ENCODE measurements at regions not wholly inside any gene's neighbourhood (a gene's known extent, or its start where the extent isn't known, plus 50 kb on each side); places are given as distances from the start of the nearest gene placed in this dataset.
"Not testable (repeated sequence)": the region's sequence is repeated elsewhere in the genome, so short reads cannot be mapped to it uniquely, and the experiment has no call there.

DNA sequence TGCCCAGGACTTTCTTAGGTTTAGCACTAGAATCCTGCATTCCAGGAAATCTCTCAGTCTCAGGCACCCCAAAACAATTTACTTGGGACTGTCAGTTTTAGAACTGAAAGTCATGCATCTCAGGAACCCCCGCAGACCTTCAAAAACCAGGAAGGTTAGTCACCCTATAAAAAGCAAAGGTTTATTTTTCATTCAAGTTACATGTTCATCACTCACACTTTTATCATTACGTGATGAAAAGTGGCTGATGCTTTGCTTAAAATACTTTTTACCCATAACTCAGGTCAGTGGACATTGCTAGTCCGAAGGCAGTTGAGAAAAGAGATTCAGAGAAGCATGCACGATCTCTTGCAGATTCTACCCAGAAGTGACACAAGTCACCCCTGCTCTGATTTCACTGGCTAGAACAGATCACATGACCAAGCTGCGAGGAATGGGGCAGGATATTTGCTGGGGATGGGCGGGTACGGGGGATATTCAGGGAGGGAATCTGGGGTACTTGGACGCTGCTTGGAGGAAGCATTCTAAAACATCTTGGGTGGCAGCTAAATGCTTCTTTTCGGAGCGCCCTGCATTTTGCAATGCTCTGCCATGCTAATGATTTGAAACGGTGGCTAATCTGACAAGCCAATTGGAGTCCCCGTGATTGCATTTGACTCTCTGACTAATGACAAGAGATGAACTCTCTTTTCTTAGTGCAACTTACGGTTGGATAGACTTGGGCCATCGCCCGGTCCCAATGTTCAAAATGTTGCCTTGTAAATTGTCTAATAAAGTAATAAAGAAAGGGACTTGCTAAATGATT, 110.2 kb downstream of the MIAT start:
- intact Hi-C loops (cut with DNase I, micrococcal nuclease), result no loop called here
- ATAC-seq (no peak), DNase-seq (no peak)

DNA sequence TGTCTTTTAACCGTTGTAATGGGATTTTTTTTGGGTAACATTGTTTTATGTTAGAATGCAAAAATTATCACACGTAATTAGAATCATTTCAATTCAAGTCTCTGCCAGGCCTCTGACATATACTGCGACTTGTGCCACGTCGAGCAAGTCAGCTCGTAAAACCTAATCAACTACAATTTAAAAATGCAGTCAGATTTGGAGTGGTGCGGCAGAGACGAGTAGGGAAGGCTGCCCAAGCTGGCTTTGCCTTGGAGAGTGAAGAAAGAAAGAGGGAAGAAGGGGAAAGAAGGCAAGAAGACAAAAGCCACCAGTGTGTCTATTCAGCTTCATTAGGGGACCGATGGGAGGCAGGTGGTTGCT, 110.7 kb downstream of the MIAT start:
- DNase-seq (no peak), ATAC-seq (no peak)
- intact Hi-C loops (cut with DNase I, micrococcal nuclease), result no loop called here

DNA sequence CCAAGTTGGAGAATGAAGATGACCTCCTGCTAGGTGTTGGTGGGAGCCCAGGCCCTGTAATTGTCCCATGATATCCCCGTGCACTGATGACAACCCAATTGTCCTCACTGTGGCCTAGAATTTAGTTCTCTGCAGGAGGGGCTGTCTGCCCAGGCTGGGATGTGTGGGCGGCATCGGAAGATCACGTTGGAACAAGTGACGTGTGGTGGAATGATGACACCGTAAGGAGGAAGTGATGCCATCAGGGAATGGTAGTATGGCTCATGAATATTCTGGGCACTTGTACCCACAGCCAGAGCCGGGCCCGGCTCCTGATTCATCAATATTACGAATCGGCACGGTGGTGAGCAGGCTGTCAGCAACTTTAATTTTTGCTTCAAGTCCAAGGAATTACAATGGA, 111.6 kb downstream of the MIAT start:
- intact Hi-C loops (cut with DNase I, micrococcal nuclease), result no loop called here
- no peak for ATAC-seq
- DNase-seq, result no peak

DNA sequence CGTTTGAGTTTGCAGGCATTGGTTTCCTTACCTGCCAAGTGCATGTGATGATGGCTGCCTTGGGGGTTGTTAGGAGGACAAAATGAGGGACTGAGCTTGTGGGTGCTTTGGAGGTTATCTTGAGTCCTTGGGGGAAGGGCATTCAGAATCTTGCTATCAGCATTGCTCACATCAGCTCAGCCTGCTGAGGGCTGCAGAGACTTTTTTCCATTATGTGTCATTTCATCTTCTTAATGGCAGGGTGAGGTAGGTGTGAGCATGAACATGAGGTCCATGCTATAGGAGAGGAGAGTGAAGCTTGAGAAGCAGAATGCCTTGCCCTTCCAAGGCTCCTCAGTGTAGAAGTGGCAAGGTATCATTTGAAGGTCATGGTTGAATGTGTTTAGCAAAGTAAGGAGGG, 112.3 kb downstream of the MIAT start:
- ATAC-seq, result no peak
- intact Hi-C loops (cut with DNase I, micrococcal nuclease), result no loop called here
- DNase-seq, result no peak

DNA sequence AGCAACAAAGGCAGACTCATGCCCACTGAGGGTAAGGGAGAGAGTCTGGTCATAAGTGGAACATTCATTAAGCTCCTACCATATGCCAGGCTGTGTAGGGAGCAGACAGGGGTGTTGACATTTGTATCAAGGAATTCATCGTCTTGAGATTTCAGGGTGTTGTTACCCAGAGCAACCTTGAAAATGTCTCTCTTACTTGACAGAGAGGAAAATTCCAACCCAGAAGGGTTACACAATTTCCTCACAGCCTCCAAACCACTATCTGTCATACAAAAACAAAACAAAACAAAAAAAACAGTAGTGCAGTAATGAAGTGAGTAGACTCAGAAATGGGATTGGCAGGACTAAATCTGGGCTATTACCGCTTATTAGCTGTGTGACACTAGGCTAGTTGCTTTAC, 113.2 kb downstream of the MIAT start:
- DNase-seq (no peak), ATAC-seq (no peak)
- intact Hi-C loops (cut with DNase I, micrococcal nuclease), result no loop called here

DNA sequence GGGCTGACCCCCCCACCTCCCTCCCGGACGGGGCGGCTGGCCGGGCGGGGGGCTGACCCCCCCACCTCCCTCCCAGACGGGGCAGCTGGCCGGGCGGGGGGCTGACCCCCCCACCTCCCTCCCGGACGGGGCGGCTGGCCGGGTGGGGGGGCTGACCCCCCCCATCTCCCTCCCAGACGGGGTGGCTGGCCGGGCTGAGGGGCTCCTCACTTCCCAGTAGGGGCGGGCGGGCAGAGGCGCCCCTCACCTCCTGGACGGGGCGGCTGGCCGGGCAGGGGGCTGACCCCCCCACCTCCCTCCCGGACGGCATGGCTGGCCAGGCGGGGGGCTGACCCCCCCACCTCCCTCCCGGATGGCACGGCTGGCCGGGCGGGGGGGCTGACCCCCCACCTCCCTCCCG, 115.7 kb downstream of the MIAT start:
- not testable (repeated sequence) for ATAC-seq

DNA sequence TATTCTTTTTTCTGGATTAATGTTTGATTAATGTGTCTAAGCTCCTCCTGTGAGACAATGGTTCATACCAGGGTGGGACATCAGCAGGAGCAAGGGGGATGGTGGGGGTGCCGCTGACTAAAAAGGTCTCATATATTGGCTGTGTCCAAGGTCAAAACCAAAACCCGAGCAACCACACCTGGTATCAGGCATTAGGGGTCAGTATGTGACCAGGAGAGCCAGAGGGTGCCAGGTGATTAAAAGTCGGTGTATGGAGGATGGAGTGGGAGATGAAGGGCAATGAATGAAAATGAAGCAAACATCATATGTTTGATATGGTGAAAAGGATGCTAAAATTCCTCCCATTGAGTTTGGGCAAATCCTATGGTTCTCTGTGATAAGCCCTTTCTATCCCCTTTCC, 118.0 kb downstream of the MIAT start:
- no peak for DNase-seq
- ATAC-seq, result no peak
- intact Hi-C loops (cut with DNase I, micrococcal nuclease), result no loop called here

More for the DNA sequence above, 115.7 kb downstream of the MIAT start:
- DNase-seq; intact Hi-C loops (cut with DNase I, micrococcal nuclease): not testable (repeated sequence)

DNA sequence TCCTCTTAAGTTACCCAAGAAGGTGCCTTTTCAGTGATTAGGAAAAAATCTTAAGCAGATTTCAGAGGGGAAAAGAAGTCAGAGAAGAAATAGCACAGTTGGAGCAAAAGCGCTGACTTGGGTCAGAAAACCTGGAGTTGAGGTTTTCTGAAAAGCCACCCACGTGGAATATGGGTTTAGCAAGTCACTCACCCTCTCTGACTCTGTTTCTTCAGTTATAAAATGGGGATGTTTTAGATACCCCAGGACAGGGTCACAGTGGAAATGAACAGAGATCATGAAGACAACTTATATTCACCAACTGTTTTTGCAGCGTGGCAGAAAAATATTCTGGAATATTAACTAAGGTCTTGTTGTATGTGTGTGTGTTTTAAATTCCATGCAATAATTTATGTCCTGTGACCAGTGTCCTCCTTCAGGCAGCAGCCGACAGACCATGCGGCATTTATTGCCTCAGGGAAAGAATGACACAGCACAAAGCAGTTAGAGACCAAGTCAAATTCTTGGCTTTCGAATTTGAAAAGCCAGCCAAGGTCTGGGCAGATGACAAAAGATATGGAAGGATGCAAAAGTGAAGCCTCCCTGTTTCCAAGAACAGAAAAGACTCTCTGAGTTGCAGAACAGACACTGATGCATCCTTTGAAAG, 119.9 kb downstream of the MIAT start:
- intact Hi-C loops (cut with DNase I, micrococcal nuclease), result no loop called here
- ATAC-seq, result no peak
- DNase-seq, result no peak

DNA sequence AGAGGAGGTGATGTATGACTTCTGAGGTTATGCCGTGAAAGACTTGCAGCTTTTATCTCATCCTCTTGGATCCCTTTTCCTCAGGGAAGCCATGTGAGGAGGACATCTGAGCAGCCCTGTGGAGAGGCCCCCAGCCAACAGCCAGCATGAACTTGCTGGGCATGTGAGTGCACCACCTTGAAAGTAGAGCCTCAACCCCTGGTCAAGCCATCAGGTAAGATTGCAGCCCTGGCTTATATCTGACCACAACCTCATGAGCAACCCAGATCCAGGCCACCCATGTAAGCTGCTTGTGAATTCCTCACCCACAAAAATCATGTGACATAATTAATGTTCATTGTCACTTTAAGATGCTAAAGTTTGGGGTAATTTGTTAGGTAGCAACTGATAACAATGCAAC, 121.0 kb downstream of the MIAT start:
- no peak for DNase-seq
- intact Hi-C loops (cut with DNase I, micrococcal nuclease), result no loop called here
- ATAC-seq, result no peak

DNA sequence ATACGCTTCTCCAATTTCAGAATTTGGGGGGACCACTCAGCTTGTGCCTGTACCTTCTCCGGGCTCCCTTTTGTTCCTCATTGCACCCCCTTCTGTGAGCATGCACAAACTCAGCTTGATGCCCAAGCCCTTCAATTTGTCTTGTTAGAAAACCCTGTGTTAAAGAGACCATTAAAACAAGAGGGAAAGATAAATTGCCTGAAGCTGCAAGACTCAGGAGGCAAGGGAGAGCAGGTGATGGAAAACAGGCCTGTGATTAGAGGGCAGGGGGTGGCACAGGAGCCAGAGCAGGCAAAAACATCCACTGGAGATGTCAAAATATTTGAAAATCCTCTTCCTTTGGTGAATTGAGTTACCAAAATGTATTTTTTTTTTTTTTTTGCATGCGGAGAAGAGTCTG, 121.7 kb downstream of the MIAT start:
- no peak for DNase-seq
- intact Hi-C loops (cut with DNase I, micrococcal nuclease), result no loop called here
- ATAC-seq, result no peak

DNA sequence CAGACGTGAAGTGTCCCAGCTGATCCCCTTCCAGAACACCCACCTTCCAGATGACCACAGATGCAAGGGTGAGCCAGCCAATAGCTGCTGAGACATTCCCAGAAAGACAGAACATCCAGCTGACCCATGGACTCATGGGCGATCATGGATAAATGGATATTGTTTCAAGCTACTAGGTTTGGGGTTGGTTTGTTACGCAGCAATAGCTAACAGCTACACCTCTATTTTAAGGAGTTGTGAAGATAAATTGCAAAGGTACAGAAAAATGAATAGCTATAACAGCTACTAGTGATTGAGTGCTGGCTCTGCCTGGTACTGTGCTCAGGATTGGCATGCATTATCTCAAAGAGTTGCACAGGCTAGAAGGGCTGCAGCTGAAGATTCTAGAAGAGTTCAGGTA, 122.5 kb downstream of the MIAT start:
- no peak for DNase-seq
- ATAC-seq, result no peak
- intact Hi-C loops (cut with DNase I, micrococcal nuclease), result no loop called here

DNA sequence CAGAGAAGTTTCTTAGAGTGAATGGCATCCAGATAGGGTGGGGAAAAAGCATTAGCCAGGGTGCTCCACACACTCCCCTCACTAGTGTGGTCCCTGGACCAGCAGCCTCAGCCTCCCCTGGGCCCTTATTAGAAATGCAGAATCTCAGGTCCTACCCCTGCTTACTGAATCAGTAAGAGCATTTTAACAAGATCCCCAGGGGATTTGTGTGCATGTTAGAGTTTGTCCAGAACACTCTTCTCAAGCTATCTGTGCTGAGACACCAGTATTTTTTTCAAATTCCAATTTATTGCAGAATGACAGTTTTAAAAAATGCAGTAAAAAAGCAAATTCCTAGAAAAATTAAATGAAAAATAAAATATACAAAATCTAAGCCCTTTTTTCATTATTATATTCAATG, 123.1 kb downstream of the MIAT start:
- DNase-seq (no peak), ATAC-seq (no peak)
- intact Hi-C loops (cut with DNase I, micrococcal nuclease), result no loop called here

DNA sequence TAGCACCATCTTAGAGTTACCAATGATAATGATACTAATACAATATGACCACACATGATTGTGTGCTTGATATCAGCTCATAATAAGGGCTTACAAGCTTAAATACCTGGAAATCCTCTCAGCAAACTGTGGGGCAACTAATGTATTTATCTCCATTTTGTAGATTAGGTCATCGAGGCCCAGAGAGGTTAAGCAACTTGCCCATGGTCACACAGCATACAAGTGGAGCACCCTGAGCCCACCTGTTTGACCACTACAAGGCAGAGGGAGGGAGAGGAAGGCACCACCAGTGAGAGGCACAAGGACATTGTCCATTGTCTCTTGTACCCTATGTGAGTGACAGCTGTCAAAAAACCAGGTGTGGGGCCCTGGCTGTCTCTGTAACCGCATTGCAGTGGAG, 123.7 kb downstream of the MIAT start:
- intact Hi-C loops (cut with DNase I, micrococcal nuclease), result no loop called here
- no peak for ATAC-seq
- DNase-seq, result no peak

DNA sequence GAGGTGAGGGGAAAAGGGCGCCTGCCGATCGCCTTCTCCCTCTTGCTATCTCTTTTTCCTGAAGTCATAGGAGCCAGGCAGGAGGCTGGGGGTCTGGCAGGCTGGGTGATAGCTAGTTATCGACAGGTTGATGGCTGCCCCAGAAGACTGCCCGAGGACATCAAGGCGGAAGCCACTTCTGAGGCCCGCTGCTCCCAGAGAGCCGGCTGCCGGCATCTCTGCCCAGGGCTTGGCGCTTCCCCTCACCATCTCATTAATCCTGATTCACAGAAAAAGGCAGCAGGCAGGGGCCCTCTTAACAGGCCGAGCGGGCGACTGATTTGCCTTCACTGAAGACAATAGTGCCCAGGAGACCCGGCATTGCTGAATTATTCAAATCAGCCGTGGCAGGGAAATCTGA, 124.2 kb downstream of the MIAT start:
- intact Hi-C loops (cut with DNase I, micrococcal nuclease), result no loop called here
- ATAC-seq, result no peak
- no peak for DNase-seq

DNA sequence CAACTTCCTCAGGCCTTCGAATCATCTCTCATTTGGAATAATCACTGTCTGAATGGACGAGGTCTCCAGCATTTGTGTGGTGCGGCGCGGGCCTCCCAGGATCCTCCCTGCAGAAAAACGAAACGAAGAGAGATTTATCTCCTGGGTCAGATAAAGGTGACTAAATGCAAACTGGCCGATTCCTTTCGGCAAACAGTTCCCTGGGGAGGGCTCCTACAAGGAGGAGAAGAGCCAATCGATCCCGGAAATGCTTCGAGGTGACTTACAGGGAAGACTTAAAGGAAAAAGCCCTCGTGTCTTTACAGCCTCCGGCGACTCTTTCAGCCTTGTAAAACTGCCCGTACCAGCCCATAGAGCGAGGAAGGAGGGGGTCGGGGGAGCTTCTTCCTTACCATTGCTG, 126.5 kb downstream of the MIAT start:
- DNase-seq (no peak), ATAC-seq (peak; percentile 68)
- intact Hi-C loops (cut with DNase I, micrococcal nuclease), result no loop called here

DNA sequence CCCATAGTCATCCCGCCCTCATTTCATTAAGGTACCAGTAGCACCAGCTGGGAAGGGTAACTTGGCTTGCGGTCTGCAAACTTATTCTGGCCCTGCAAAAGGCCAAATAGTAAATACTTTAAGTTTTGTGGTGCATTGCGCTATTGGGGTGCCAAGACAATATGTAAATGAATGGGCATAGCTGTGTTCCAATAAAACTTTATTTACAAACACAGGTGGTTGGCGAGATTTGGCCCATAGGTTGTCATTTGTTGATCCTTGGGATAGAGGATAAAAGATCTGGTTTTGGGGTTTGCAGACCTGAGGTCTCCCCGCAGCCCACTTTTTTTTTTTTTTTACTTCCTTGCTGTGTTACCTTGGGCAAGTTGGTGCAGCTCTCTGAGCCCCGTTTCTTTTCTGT, 127.4 kb downstream of the MIAT start:
- no peak for DNase-seq
- intact Hi-C loops (cut with DNase I, micrococcal nuclease), result no loop called here
- no peak for ATAC-seq

DNA sequence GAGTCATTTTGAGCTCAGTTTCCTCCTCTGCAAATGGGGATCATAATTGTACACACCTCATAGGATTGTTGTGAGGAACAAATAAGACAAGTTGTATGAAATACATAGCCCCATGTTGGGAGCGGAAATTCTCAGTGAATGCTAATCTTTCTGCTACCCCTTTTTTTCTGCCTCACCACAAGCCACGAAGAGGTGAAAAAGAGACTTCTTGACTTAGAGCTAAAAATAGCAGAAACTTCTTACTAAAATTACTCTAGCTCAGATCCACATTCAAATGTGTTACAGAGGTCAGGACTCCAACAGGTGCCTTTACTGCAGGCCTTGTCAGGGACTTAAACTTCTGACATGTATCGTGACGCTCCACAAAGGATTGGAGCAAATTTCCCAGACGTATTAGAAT, 128.5 kb downstream of the MIAT start:
- ATAC-seq (no peak), DNase-seq (no peak)
- intact Hi-C loops (cut with DNase I, micrococcal nuclease), result no loop called here

DNA sequence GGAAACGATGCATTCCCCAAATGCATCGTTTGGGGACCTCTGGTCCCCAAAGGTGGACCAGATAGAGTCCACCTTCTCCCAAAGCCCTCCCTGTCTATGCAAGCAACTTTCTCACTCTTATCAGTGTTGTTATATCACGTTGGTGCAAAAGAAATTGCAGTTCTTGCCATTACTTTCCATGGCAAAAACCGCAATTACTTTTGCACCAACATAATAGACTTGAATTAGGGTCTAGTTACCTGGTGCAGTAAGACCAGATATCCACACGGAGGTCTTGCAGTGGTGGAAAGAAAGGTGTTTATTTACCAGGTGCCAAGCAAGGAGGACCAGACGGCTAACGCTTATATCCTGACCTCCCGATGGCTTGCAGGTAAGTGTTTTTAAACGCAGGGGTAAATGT, 129.0 kb downstream of the MIAT start:
- intact Hi-C loops (cut with DNase I, micrococcal nuclease), result no loop called here
- DNase-seq, result no peak
- no peak for ATAC-seq

DNA sequence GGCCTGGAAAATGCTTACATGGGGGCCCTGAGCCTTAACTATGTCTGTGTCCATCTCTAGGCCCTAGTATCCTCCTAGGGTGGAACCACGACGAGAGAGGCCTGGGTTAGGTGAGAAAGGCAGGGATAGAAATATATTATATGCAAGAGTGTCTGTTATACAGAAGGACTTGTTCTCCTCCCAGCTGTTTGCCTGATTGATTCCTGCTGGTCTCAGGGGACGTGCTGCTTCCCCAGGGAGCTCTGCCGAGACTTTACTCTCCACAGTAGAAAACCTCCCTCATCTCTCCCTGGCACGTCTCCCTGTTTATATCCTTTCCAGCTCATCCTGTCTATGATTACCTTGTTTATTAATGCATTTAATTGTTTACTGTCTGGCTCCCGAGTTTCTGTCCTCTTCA, 132.6 kb downstream of the MIAT start:
- DNase-seq (no peak), ATAC-seq (no peak)
- intact Hi-C loops (cut with DNase I, micrococcal nuclease), result no loop called here

DNA sequence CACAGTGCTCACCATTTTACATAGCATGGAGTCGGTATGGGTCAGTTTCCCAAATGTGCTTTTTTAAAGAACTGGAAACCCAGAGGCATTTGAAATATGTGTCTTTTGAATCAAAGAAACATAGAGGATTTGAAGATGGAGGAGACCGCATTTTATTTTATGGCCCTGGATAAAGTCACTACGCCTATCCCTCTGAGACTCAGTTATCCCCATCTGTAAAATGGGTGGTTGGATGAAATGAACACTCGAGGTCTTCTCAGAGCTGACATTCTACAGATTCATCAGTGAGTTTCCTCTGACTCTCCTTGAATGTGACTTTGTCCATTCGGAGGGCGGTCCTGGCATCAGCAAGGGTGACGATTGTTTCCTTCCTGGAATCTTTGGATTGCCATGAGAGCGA, 135.1 kb downstream of the MIAT start:
- no peak for DNase-seq
- no peak for ATAC-seq
- intact Hi-C loops (cut with DNase I, micrococcal nuclease), result no loop called here

DNA sequence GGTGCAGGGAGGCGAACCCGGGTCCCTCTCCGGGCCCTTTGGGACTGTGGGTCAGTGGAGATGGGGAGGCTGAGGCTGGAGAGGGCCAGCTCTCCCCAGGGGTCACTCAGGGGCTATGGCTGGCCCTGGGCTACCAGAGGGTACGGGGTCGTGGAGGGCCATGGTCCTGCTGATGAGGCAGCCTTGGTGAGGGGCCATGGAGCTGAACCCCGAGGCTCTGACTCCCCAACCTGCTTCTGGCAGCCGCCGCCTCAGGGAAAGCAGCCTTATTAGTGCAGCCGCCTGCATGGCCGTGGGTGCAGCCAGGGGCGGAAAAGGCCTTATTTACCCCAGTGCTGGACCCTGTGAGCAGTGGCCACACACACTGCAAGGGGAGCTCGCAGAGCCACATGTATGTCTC, 139.4 kb downstream of the MIAT start:
- intact Hi-C loops (cut with DNase I, micrococcal nuclease), result no loop called here
- DNase-seq, result no peak
- no peak for ATAC-seq

Data from left colon (tissue), 2 donors.